ENCODE measurements at regions not wholly inside any gene's neighbourhood (a gene's known extent, or its start where the extent isn't known, plus 50 kb on each side); places are given as distances from the start of the nearest gene placed in this dataset.

DNA sequence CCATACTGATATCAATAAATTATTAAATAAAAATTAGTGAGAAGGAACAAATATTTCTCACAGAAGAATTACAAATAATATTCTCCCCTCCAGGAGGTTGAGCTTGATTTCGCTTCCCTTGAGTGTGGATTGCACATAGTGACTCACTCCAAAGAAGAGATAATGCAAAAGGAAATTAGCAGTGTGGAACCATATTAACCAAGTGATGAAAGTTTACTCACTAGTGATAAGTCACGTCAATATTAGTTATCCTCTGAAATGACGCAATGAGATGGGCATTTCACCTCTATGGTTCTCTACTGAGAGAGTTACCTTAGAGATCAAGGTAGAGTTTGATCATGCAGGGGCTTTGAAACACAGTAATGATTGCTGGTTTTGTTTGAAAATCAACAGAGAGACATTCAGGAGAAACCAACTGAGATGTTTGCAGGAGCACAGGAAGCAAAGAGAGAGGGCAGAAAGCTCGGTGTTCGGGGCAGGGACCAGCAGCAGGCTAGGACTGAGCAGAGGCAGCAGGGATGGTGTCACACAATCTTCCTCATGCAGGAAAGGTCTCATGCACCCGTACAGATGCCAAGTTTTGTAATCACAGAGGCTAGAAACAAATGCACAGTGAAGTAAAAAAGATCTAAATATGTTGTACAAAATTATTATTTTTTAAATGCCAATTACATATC is 634.5 kb downstream of the QKI start:
- no peak overlapping the region for H4K8ac ChIP-seq (ENCODE audit: low read depth in 2 of 2, low read length in 2 of 2)
- no peak overlapping the region for H2BK20ac ChIP-seq (ENCODE audit: low read depth, low read length)
- H3K4ac ChIP-seq (ENCODE audit: low read depth, low read length), result no peak overlapping the region
- dilution Hi-C loops (cut with HindIII; ENCODE audit: low sequenced_read_pairs, unreplicated experiment) (no loop called here), intact Hi-C loops (cut with micrococcal nuclease) (no loop called here), in situ Hi-C loops (cut with MboI; ENCODE audit: low sequenced_read_pairs) (no loop called here)
- H2AK9ac ChIP-seq (replicated peaks; ENCODE audit: low read depth, low read length, poor library complexity), result no peak overlapping the region
- H3K9me1 ChIP-seq (ENCODE audit: insufficient read depth, low read length), result no peaks in the 10 kb centered on the region
- WGBS, 2 experiments (ENCODE audit: extremely low coverage in 2 of 2, insufficient read length in 1 of 2), result no CpG with 5 or more reads among the region's 6 CpGs
- no peak overlapping the region for H3K18ac ChIP-seq (ENCODE audit: low read depth, low read length)
- H2AFZ ChIP-seq (replicated peaks; ENCODE audit: low read length, poor library complexity), result no peak overlapping the region
- ChIA-PET CTCF (no interaction called here), POLR2A (ENCODE audit: unreplicated experiment) (no interaction called here)
- H4K91ac ChIP-seq (ENCODE audit: insufficient read depth, low read depth, low read length), result no peak overlapping the region
- H3K14ac ChIP-seq (replicated peaks; ENCODE audit: low read depth, low read length), result no peak overlapping the region
- no peak overlapping the region for H3K23ac ChIP-seq (ENCODE audit: low read depth, low read length)
- no peaks in the 10 kb centered on the region for H3K4me1 ChIP-seq (ENCODE audit: control insufficient read depth, insufficient read depth, low read length)
- no peak overlapping the region for H2AK5ac ChIP-seq (ENCODE audit: low read depth, low read length)
- no peak overlapping the region for H3K4me2 ChIP-seq (ENCODE audit: low read depth, low read length)
- no peak overlapping the region for H4K5ac ChIP-seq (ENCODE audit: low read depth, low read length)
- H3K36me3 ChIP-seq (ENCODE audit: control insufficient read depth, insufficient read depth, low read length), result no peaks in the 10 kb centered on the region
- ATAC-seq (ENCODE audit: low read depth) (no peak), DNase-seq (no peak)
- H3K27me3 ChIP-seq (ENCODE audit: control insufficient read depth, insufficient read depth, low read length), result no peaks in the 10 kb centered on the region
- H3K9me3 ChIP-seq (ENCODE audit: control insufficient read depth, insufficient read depth, low read length), result peaks cover 6% of the 10 kb centered on the region
- H3K9ac ChIP-seq (ENCODE audit: low read depth, low read length), result no peak overlapping the region
- BruUV-seq (replicated peaks), result no TSS peak
- no peak overlapping the region for H2BK5ac ChIP-seq (ENCODE audit: low read depth, low read length, poor library complexity, severe bottlenecking)
- H3K79me1 ChIP-seq (ENCODE audit: low read depth in 1 of 2, low read length in 2 of 2), result no peaks in the 10 kb centered on the region
- H2BK15ac ChIP-seq (ENCODE audit: low read depth, low read length), result no peak overlapping the region
- no peak overlapping the region for H3K56ac ChIP-seq (ENCODE audit: extremely low read depth, insufficient read depth, low read length)
- no peak for TF ChIP-seq RCOR1 (IDR thresholded peaks at IDR 0.05; ENCODE audit: insufficient replicate concordance, low read length)
- no peak overlapping the region for H3K27ac ChIP-seq (ENCODE audit: insufficient read depth, low read length)
- no peaks in the 10 kb centered on the region for H4K20me1 ChIP-seq (ENCODE audit: insufficient read depth, low read length)
- H3K4me3 ChIP-seq (ENCODE audit: insufficient read depth, low read depth, low read length), result no peak overlapping the region
- H2BK120ac ChIP-seq (ENCODE audit: low read depth, low read length), result no peak overlapping the region

All from IMR-90 (cell line).